ENCODE measurements at regions not wholly inside any gene's neighbourhood (a gene's known extent, or its start where the extent isn't known, plus 50 kb on each side); places are given as distances from the start of the nearest gene placed in this dataset.

GRCh38 chr2:18379870-18380269 is 180.6 kb downstream of the RDH14 start:
- no peak for DNase-seq (ENCODE audit: low spot score)

GRCh38 chr2:18378020-18378653 is 182.3 kb downstream of the RDH14 start:
- DNase-seq (ENCODE audit: low spot score) = peak; percentile 23

- no peak for DNase-seq (ENCODE audit: low spot score)
These were observed 183.5 kb downstream of the RDH14 start for GRCh38 chr2:18376936-18377335.

GRCh38 chr2:18373664-18374063 is 186.8 kb downstream of the RDH14 start:
- DNase-seq (ENCODE audit: low spot score) = no peak

- DNase-seq (ENCODE audit: low spot score) = no peak
These were observed 187.4 kb downstream of the RDH14 start for GRCh38 chr2:18373081-18373480.

- no peak for DNase-seq (ENCODE audit: low spot score)
These were observed 187.8 kb downstream of the RDH14 start for GRCh38 chr2:18372641-18373040.

GRCh38 chr2:18369760-18370159 is 190.7 kb downstream of the RDH14 start:
- no peak for DNase-seq (ENCODE audit: low spot score)

- DNase-seq (ENCODE audit: low spot score) = no peak
These were observed 192.4 kb downstream of the RDH14 start for GRCh38 chr2:18368008-18368407.

GRCh38 chr2:18365342-18365741 is 195.1 kb downstream of the RDH14 start:
- DNase-seq (ENCODE audit: low spot score) = no peak

- DNase-seq (ENCODE audit: low spot score) = no peak
These were observed 197.1 kb downstream of the RDH14 start for GRCh38 chr2:18363348-18363747.

GRCh38 chr2:18362696-18363095 is 197.8 kb downstream of the RDH14 start:
- no peak for DNase-seq (ENCODE audit: low spot score)

GRCh38 chr2:18357537-18357936 is 202.9 kb downstream of the RDH14 start:
- no peak for DNase-seq (ENCODE audit: low spot score)

GRCh38 chr2:18356676-18357075 is 203.8 kb downstream of the RDH14 start:
- DNase-seq (ENCODE audit: low spot score) = no peak

- no peak for DNase-seq (ENCODE audit: low spot score)
These were observed 211.0 kb downstream of the RDH14 start for GRCh38 chr2:18349421-18349820.

- DNase-seq (ENCODE audit: low spot score) = no peak
These were observed 213.6 kb downstream of the RDH14 start for GRCh38 chr2:18346874-18347273.

- no peak for DNase-seq (ENCODE audit: low spot score)
These were observed 214.1 kb downstream of the RDH14 start for GRCh38 chr2:18346344-18346743.

GRCh38 chr2:18345848-18346247 is 214.6 kb downstream of the RDH14 start:
- no peak for DNase-seq (ENCODE audit: low spot score)

- DNase-seq (ENCODE audit: low spot score) = no peak
These were observed 217.6 kb downstream of the RDH14 start for GRCh38 chr2:18342901-18343300.

- no peak for DNase-seq (ENCODE audit: low spot score)
These were observed 221.1 kb downstream of the RDH14 start for GRCh38 chr2:18339326-18339725.

GRCh38 chr2:18336975-18337374 is 223.5 kb downstream of the RDH14 start:
- no peak for DNase-seq (ENCODE audit: low spot score)

- no peak for DNase-seq (ENCODE audit: low spot score)
These were observed 228.0 kb downstream of the RDH14 start for GRCh38 chr2:18332477-18332876.

GRCh38 chr2:18325118-18325517 is 235.3 kb downstream of the RDH14 start:
- no peak for DNase-seq (ENCODE audit: low spot score)

GRCh38 chr2:18319987-18320386 is 240.5 kb downstream of the RDH14 start:
- DNase-seq (ENCODE audit: low spot score) = no peak

GRCh38 chr2:18317017-18317416 is 243.4 kb downstream of the RDH14 start:
- DNase-seq (ENCODE audit: low spot score) = no peak
